PC-9 (cell line): ENCODE measurements at regions not wholly inside any gene's neighbourhood (a gene's known extent, or its start where the extent isn't known, plus 50 kb on each side); places are given as distances from the start of the nearest gene placed in this dataset.

Source experiments
- BruUV-seq: library from RNA; stranded (reverse); fragments of 400-500 nt; replicated peaks from 2 replicates; lab custom pipeline; 2021; lab: Mats Ljungman, UMichigan
- CTCF ChIA-PET: fragments of 300-600 bp; sonication (Branson Sonifier 250); formaldehyde crosslinking; loops from one replicate; lab custom pipeline; 2022; ENCODE audit warnings: antibody characterized with exemption; lab: Charles Lee
- POLR2A ChIA-PET: fragments of 300-600 bp; sonication (Branson Sonifier 250); formaldehyde crosslinking; loops from one replicate; lab custom pipeline; 2022; ENCODE audit warnings: antibody characterized with exemption; ENCODE audit not compliant: unreplicated experiment; lab: Charles Lee
- DNase-seq, 2 experiments: peaks; one replicate each; pipeline versions ENCODE4 v3.0.0 to v3.0.0-alpha.2; 2015 to 2022; ENCODE audit warnings: mixed read lengths in 1 of 2
- H2AFZ ChIP-seq: fragments of 200-600 bp; sonication (generic); 2 replicates; pipeline ENCODE4 v1.8.1; 2017; ENCODE audit warnings: antibody characterized with exemption
- H3F3A ChIP-seq: fragments of 200-600 bp; sonication (generic); 2 replicates; pipeline ENCODE4 v1.8.1; 2017; ENCODE audit warnings: antibody characterized with exemption, mild to moderate bottlenecking, low read depth; ENCODE audit not compliant: insufficient read depth
- H3K27ac ChIP-seq: fragments of 200-600 bp; sonication (generic); 2 replicates; pipeline ENCODE4 v1.6.1; 2016; ENCODE audit warnings: mixed run types
- H3K27me3 ChIP-seq: fragments of 200-600 bp; sonication (generic); 2 replicates; pipeline ENCODE4 v1.6.1; 2016; ENCODE audit warnings: low read depth, mixed run types; ENCODE audit not compliant: insufficient read depth
- H3K36me3 ChIP-seq: fragments of 200-600 bp; sonication (generic); 2 replicates; pipeline ENCODE4 v1.6.1; 2016; ENCODE audit warnings: low read depth, mixed run types
- H3K4me1 ChIP-seq: fragments of 200-600 bp; sonication (generic); replicated peaks from 2 replicates; pipeline ENCODE4 v1.6.1; 2016; ENCODE audit warnings: mixed run types; ENCODE audit not compliant: insufficient read depth
- H3K4me2 ChIP-seq: fragments of 200-600 bp; sonication (generic); 2 replicates; pipeline ENCODE4 v1.6.1; 2017; ENCODE audit warnings: mixed run types
- H3K4me3 ChIP-seq: fragments of 200-600 bp; sonication (generic); 2 replicates; pipeline ENCODE4 v1.6.1; 2016; ENCODE audit warnings: mixed run types
- H3K79me2 ChIP-seq: fragments of 200-600 bp; sonication (generic); 2 replicates; pipeline ENCODE4 v1.6.1; 2017; ENCODE audit warnings: low read depth, mixed run types
- H3K9me2 ChIP-seq: fragments of 200-600 bp; sonication (generic); 2 replicates; pipeline ENCODE4 v1.8.1; 2017; ENCODE audit warnings: mild to moderate bottlenecking; ENCODE audit not compliant: insufficient read depth
- H3K9me3 ChIP-seq: fragments of 200-600 bp; sonication (generic); 2 replicates; pipeline ENCODE4 v1.8.1; 2016; ENCODE audit warnings: low read depth; ENCODE audit not compliant: insufficient read depth
- H4K20me1 ChIP-seq: fragments of 200-600 bp; sonication (generic); 2 replicates; pipeline ENCODE4 v1.8.1; 2017; ENCODE audit not compliant: insufficient read depth
- CTCF ChIP-seq: fragments of 200-600 bp; sonication (generic); conservative IDR thresholded peaks from 2 replicates; pipeline ENCODE4 v1.6.1; 2017; ENCODE audit warnings: mixed run types, antibody characterized with exemption, mild to moderate bottlenecking, moderate library complexity
- EZH2 ChIP-seq: fragments of 200-600 bp; sonication (generic); IDR thresholded peaks from 2 replicates; pipeline ENCODE4 v1.8.0; 2017; ENCODE audit warnings: antibody characterized with exemption, low read depth
- intact Hi-C: fragments of 100-400 bp; cut with micrococcal nuclease; formaldehyde crosslinking; loops from one replicate; pipeline ENCODE4 v1.10.0; 2022; ENCODE audit not compliant: unreplicated experiment

GRCh38 chr11:22546746-22547145 is 78.9 kb downstream of the FANCF start:
- Histone ChIP-seq H2AFZ (no peak overlapping the region), H3K4me3 (no peak overlapping the region), H3K27ac (no peak overlapping the region), H3K9me2 (no peaks in the 10 kb centered on the region), H3K4me1 (no peaks in the 10 kb centered on the region), H3K9me3 (no peaks in the 10 kb centered on the region), H3K36me3 (no peaks in the 10 kb centered on the region), H4K20me1 (no peaks in the 10 kb centered on the region), H3F3A (no peaks in the 10 kb centered on the region), H3K27me3 (no peaks in the 10 kb centered on the region), H3K4me2 (no peak overlapping the region), H3K79me2 (no peaks in the 10 kb centered on the region)
- CTCF ChIA-PET: no interaction called here
- intact Hi-C loops: no loop called here
- no peak for DNase-seq
- POLR2A ChIA-PET: no interaction called here
- TF ChIP-seq CTCF: no peak
- TF ChIP-seq EZH2: no peak
- no TSS peak for BruUV-seq

GRCh38 chr11:22543261-22543660 is 82.4 kb downstream of the FANCF start:
- no peaks in the 10 kb centered on the region for H3K9me3 ChIP-seq
- BruUV-seq: no TSS peak
- CTCF ChIA-PET: no interaction called here

GRCh38 chr11:22539821-22540256 is 85.8 kb downstream of the FANCF start:
- Histone ChIP-seq H2AFZ (no peak overlapping the region), H3K36me3 (no peaks in the 10 kb centered on the region), H3F3A (no peaks in the 10 kb centered on the region), H3K4me3 (no peak overlapping the region), H3K9me3 (no peaks in the 10 kb centered on the region), H3K79me2 (no peaks in the 10 kb centered on the region), H3K27me3 (no peaks in the 10 kb centered on the region), H3K4me1 (no peaks in the 10 kb centered on the region), H3K27ac (no peak overlapping the region), H3K4me2 (no peak overlapping the region), H3K9me2 (no peaks in the 10 kb centered on the region), H4K20me1 (no peaks in the 10 kb centered on the region)
- TF ChIP-seq EZH2 (no peak), CTCF (peak; percentile 62)
- no peak for DNase-seq
- POLR2A ChIA-PET: no interaction called here
- intact Hi-C loops: loop anchor here (1.0 kb wide), 1 partner anchor 206 kb away; no protein-coding TSS in a partner anchor
- CTCF ChIA-PET: interaction anchor here (0.5 kb wide), 1 partner anchor 207 kb away, joined by 3 read pairs; no protein-coding TSS in a partner anchor
- no TSS peak for BruUV-seq

More at GRCh38 chr11:22543261-22543660, 82.4 kb downstream of the FANCF start:
- H3K4me3 ChIP-seq: no peak overlapping the region
- no peaks in the 10 kb centered on the region for H3K4me1 ChIP-seq
- H3K9me2 ChIP-seq: no peaks in the 10 kb centered on the region
- intact Hi-C loops: no loop called here
- no peaks in the 10 kb centered on the region for H4K20me1 ChIP-seq
- H3K27ac ChIP-seq: no peak overlapping the region
- no peak overlapping the region for H3K4me2 ChIP-seq
- no peaks in the 10 kb centered on the region for H3K79me2 ChIP-seq
- no peaks in the 10 kb centered on the region for H3K27me3 ChIP-seq
- DNase-seq: no peak
- no peaks in the 10 kb centered on the region for H3F3A ChIP-seq
- H3K36me3 ChIP-seq: no peaks in the 10 kb centered on the region
- no peak for TF ChIP-seq EZH2
- no peak for TF ChIP-seq CTCF
- POLR2A ChIA-PET: no interaction called here
- no peak overlapping the region for H2AFZ ChIP-seq
